Omental fat pad (tissue), 3 donors: ENCODE measurements at regions not wholly inside any gene's neighbourhood (a gene's known extent, or its start where the extent isn't known, plus 50 kb on each side); places are given as distances from the start of the nearest gene placed in this dataset.

Experiments
- ATAC-seq: fragments of 150-250 bp; one replicate; pipeline ENCODE4 v1.9.1; 2016; ENCODE audit warnings: mild to moderate bottlenecking, moderate library complexity; ENCODE audit not compliant: low FRiP score
- DNase-seq: peaks from one replicate; pipeline ENCODE4 v3.0.0-alpha.2; 2019; ENCODE audit warnings: low spot score
- TF ChIP-seq, protein P1 (sequence below), 3 donors: fragments of 450-650 bp; IDR thresholded peaks; one replicate each; pipeline ENCODE4 v1.5.1; 2016 to 2017; ENCODE audit warnings: antibody characterized with exemption in 3 of 3, mild to moderate bottlenecking in 3 of 3, moderate library complexity in 2 of 3

DNA sequence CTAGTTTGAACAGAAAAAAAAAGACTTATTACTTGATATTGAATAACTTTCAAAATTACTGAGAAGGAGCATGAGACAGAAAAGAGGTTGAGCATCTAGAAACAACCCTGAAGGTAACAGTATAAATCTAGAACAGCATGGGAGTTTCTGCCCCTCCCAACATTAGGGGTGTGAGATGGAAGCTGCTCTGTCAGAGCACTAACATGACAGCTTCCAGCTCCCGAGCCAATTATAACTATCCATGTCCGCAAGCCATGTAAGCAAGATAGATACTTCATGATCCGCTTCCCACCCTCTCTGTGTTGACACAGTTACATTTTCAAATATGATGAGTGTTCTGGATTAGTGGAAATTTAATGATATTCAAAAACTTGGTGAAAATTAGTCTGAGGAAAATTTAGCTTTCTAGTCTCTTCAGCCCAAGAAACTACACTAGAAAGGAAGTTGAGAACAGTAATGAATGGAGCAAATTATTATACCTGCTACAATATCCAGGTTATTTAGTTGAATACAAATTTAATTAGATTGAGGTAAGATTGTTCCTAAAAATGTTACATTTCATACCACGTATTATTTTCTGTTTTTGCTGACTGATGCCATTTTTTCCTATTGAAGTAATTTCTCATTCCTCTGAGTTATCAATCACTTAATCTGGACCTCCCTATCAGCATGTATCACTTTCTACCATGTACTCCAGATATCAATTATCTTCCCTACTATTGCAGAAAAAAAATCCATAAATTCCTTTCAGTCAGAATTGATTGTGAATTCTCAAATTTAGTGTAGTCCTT is 129.3 kb upstream of the SLIT2 start:
- TF ChIP-seq, protein P1, sequence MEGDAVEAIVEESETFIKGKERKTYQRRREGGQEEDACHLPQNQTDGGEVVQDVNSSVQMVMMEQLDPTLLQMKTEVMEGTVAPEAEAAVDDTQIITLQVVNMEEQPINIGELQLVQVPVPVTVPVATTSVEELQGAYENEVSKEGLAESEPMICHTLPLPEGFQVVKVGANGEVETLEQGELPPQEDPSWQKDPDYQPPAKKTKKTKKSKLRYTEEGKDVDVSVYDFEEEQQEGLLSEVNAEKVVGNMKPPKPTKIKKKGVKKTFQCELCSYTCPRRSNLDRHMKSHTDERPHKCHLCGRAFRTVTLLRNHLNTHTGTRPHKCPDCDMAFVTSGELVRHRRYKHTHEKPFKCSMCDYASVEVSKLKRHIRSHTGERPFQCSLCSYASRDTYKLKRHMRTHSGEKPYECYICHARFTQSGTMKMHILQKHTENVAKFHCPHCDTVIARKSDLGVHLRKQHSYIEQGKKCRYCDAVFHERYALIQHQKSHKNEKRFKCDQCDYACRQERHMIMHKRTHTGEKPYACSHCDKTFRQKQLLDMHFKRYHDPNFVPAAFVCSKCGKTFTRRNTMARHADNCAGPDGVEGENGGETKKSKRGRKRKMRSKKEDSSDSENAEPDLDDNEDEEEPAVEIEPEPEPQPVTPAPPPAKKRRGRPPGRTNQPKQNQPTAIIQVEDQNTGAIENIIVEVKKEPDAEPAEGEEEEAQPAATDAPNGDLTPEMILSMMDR (IDR thresholded peaks at IDR 0.05) = no peak
- DNase-seq (no peak), ATAC-seq (no peak)

DNA sequence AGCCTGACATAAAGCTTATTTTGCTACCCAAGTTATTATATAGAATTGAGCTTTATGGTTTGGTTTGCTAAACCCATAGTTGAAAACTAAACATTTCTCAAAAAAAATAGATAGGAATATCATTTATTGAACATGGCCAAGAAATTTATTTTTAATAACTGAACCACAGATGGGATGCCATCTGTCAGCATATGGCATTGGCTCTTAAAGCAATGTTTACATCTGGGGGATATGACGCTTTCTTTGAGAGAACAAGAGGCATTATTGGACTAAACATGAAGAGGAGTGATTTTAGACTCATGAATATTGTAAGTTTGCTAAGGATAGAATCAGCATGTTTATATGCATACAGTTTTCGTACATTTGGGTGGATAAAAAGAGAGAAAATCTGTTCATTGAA is 132.6 kb upstream of the SLIT2 start:
- TF ChIP-seq, protein P1 (IDR thresholded peaks at IDR 0.05) = no peak
- no peak for DNase-seq
- no peak for ATAC-seq

DNA sequence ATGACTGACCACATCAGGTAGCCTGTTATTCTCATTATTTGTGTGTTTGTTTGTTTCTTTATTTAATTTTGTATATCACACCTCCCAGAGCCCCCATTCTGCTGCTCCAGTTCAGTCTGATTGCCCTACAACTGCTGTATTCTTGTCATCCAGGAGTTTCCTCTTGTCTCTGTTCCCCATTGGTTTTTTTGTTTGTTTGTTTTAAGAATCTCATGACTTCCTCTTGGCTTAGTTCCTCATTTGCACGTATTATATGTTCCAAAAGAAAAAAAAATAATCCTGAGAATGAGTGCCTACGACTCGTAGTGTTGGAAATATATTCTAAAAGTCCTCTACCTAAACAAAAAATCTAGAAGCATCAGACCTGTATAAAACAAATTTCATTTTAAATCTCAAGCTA is 142.3 kb upstream of the SLIT2 start:
- ATAC-seq (no peak), DNase-seq (no peak)
- TF ChIP-seq, protein P1 (IDR thresholded peaks at IDR 0.05) = no peak

DNA sequence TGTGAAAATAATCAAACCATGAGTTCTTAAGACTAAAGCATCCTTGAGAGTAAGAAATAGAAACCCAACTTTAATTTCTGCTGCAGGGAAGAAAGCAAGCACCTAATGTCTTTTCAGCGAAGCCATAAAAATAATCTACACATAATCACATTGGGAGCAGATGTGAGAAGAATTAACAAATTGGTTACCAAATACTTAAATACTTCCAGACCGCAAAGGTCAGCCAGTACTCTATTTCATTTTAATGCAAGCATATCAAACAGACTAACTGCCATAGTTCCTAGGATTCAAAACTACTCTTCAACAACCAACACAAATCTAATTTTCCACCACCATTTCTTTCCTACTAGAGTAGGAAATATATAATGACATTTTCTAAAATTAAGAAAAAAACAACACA is 144.8 kb upstream of the SLIT2 start:
- ATAC-seq = no peak
- TF ChIP-seq, protein P1 (IDR thresholded peaks at IDR 0.05) = no peak
- no peak for DNase-seq

DNA sequence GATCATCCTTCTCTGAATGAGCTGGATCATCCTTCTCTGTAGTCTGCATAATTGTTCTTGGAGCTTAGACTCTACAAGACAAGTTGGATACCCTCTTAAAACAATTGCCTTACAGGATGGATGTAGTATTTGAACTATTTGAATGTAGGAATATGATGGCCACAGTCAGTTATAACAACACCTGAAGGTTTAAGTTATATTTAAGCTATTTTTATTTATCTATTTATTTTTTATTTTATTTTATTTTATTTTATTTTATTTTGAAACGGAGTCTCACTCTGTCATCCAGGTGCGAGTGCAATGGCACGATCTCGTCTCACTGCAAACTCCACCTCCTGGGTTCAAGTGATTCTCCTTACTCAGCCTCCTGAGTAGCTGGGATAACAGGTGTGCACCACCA is 149.9 kb upstream of the SLIT2 start:
- TF ChIP-seq, protein P1 (IDR thresholded peaks at IDR 0.05) = no peak
- ATAC-seq (no peak), DNase-seq (no peak)

DNA sequence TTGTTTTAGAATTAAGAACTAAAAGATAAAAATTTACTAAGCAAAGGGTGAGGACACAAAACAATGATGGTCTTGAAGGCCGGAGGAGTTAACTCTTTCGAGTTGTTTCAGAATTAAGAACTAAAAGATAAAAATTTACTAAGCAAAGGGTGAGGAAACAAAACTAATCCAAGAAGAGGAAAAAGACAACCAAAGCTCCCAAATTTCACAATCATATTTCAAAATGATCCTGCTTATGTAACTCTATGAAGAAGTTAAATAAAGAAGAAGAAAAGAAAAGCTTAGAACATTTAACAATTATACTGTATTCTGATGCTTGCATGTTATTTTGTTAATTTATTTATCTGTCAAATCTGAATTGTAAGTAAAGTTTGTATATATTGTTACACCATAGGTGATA is 154.8 kb upstream of the SLIT2 start:
- no peak for ATAC-seq
- TF ChIP-seq, protein P1 (IDR thresholded peaks at IDR 0.05) = no peak
- no peak for DNase-seq

DNA sequence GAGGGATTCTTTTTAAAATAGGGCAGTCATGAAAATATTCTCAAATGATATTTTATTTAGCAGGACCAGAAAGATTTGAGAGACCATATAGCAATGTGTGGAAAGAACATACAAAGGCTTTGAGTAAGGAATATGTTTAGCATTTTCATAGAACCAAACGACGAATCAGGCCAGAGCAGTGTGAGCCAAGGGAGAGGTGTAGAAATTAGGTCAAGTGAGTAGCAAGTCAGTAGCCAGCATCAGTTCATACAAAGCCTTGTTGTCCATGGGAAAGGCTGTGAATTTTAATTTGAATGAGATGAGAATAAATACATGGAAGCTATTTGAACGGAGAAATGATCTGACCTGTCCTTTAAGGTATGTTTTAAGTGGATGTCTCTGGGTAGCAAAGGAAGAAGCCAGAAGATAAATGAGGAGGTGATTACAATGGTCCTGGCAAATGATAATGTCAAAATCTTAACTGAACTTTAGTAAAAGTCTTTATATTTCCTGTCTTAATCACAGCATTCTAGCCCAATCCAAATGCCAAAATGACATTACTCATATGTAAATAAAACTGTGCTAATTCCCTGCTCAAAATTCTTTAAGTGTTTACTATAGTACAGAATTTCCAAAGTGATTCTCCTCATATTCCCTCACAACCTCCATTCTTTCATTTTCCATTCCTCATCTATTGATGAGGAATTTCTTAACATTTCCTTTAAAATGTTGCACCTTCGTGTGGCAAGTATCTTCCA is 155.7 kb upstream of the SLIT2 start:
- DNase-seq (no peak), ATAC-seq (no peak)
- TF ChIP-seq, protein P1 (IDR thresholded peaks at IDR 0.05) = no peak
